ENCODE measurements at regions not wholly inside any gene's neighbourhood (a gene's known extent, or its start where the extent isn't known, plus 50 kb on each side); places are given as distances from the start of the nearest gene placed in this dataset.

DNA sequence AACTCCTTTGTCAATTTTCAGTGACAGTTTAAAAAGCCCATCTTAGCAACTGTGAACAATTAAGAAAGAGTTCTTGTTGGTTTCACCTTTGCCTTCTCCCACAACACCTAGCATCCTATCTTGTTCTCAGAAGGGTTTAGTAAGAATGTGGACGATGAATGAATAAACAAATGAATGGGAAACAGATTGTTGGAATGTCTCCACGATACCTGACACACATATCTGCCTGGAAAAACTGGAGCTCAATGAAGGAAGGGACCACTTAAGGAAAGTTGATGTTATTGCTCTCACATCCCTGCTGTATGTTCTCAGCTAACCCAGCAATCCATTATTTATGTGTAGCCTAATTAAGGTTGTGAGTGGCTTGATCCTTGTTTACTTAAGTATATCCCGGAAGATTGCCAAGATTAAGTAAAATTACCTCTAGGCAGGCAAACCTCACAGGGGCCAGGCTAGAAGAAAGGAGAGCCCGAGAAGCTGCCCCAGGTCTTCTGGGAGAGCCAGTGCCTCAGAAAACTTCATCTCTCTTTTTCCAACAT lies 286.4 kb downstream of the NXPE2 start:
- no peak overlapping the region for H3K4me3 ChIP-seq (ENCODE audit: low read depth, low read length)
- no peak overlapping the region for H3K27ac ChIP-seq
- H3K36me3 ChIP-seq = no peaks in the 10 kb centered on the region
- TF ChIP-seq, protein P1, sequence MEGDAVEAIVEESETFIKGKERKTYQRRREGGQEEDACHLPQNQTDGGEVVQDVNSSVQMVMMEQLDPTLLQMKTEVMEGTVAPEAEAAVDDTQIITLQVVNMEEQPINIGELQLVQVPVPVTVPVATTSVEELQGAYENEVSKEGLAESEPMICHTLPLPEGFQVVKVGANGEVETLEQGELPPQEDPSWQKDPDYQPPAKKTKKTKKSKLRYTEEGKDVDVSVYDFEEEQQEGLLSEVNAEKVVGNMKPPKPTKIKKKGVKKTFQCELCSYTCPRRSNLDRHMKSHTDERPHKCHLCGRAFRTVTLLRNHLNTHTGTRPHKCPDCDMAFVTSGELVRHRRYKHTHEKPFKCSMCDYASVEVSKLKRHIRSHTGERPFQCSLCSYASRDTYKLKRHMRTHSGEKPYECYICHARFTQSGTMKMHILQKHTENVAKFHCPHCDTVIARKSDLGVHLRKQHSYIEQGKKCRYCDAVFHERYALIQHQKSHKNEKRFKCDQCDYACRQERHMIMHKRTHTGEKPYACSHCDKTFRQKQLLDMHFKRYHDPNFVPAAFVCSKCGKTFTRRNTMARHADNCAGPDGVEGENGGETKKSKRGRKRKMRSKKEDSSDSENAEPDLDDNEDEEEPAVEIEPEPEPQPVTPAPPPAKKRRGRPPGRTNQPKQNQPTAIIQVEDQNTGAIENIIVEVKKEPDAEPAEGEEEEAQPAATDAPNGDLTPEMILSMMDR (IDR thresholded peaks at IDR 0.05; ENCODE audit: low read depth, low read length) = no peak
- H3K9me3 ChIP-seq (ENCODE audit: severe bottlenecking) = no peaks in the 10 kb centered on the region
- no peak for DNase-seq
- no peaks in the 10 kb centered on the region for H3K27me3 ChIP-seq (ENCODE audit: insufficient read depth, low read depth, severe bottlenecking)

DNA sequence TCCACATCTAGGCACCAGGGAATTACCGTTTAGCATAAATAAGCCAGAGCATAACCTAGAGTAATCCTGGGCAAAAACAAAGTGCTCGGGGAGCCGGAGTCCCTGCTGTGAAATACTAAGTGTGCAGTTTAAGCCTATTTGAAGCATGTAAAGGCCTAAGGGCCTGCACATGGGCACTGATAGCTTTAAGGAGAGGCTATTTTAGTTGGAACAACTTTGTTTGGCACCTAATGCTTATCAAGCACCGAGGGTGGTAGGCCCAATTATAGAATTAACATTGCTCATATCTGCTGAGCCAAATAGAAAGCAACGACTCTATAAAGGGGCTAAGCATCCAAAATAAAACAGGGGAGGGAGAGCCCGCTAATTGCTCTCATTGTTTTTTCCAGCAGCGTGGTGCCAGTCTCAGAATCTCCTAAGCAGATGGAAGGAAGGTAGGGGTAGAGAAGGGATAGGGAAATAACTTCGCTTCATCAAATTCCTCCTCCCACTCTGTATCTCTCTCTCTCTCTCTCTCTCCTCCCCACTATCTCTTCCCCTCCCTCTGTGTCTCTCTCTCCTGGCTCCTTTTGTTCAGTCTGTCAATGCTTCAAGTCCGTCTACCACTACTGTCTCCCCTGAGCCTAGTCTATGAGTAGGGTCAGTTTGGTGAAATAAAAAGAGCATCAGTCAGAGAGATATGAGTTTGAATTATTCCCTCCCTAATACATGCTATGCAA lies 292.8 kb downstream of the NXPE2 start:
- Histone ChIP-seq H3K36me3 (no peaks in the 10 kb centered on the region), H3K27ac (no peak overlapping the region), H3K4me3 (ENCODE audit: low read depth, low read length) (no peak overlapping the region), H3K27me3 (ENCODE audit: insufficient read depth, low read depth, severe bottlenecking) (no peaks in the 10 kb centered on the region), H3K9me3 (ENCODE audit: severe bottlenecking) (no peaks in the 10 kb centered on the region)
- TF ChIP-seq, protein P1 (IDR thresholded peaks at IDR 0.05; ENCODE audit: low read depth, low read length) = no peak
- peak; percentile 26 for DNase-seq

DNA sequence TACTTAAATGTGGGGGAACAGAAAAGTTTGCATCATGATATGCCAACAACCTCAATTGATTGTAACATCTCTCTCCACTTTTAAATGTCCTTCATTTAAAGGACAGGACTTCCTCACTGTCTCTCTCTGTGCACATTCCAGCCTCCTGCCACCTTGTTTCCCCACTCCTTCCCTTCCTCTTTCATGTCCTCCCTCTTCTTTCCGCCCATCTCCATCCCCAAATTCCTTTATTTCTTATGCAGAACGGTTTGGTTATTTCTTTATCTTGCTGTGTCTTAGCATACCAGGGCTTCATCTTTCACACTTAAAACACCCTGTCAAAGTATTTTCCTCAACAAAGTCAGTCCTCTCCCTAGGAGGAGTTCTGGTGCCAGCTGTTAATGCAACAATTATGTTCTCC lies 293.8 kb downstream of the NXPE2 start:
- Histone ChIP-seq H3K36me3 (no peaks in the 10 kb centered on the region), H3K27me3 (ENCODE audit: insufficient read depth, low read depth, severe bottlenecking) (no peaks in the 10 kb centered on the region), H3K27ac (no peak overlapping the region), H3K9me3 (ENCODE audit: severe bottlenecking) (no peaks in the 10 kb centered on the region), H3K4me3 (ENCODE audit: low read depth, low read length) (no peak overlapping the region)
- TF ChIP-seq, protein P1 (IDR thresholded peaks at IDR 0.05; ENCODE audit: low read depth, low read length) = no peak
- no peak for DNase-seq

DNA sequence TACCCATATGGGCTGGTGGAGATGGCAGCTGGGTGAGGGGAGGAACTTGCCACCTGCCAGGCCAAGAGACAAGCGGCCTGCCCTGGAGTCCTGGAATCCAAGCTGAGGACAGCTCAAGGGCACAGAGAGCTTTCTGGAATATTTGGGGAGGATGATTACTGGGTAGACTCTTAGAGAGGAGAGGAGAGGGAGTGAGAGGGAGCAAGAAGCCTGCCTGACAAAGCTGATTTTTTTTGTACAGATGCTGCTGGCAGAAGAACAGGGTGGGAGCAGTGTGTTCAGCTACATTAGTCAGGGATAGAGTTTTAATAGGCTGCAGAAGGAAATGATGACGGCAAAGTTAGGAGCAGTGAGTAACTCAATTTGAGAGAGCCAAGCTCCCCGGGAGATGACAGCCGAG lies 299.3 kb downstream of the NXPE2 start:
- TF ChIP-seq, protein P1 (IDR thresholded peaks at IDR 0.05; ENCODE audit: low read depth, low read length) = no peak
- Histone ChIP-seq H3K9me3 (ENCODE audit: severe bottlenecking) (no peaks in the 10 kb centered on the region), H3K4me3 (ENCODE audit: low read depth, low read length) (no peak overlapping the region), H3K27me3 (ENCODE audit: insufficient read depth, low read depth, severe bottlenecking) (no peaks in the 10 kb centered on the region), H3K27ac (no peak overlapping the region), H3K36me3 (no peaks in the 10 kb centered on the region)
- DNase-seq = no peak

DNA sequence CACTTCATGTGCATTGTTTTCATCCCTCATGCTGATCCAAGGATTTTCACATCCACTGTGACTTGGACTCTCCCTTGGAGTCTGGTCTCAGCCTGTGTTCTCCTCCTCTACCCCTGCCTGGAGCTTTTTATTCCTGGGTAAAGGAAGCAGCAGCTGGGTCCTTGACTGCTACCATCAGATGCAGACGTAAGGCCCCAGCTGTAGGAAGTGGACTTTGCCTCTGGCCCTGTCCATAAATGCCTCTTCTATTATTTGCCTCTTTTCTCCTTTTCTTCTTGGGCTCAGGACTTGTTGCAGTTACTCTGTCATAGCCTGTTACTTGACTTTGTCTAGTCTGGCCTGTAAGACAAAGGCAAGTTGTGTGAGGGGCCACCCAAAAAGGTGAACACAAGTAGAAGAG lies 303.8 kb downstream of the NXPE2 start:
- TF ChIP-seq, protein P1 (IDR thresholded peaks at IDR 0.05; ENCODE audit: low read depth, low read length) = no peak
- no peak overlapping the region for H3K4me3 ChIP-seq (ENCODE audit: low read depth, low read length)

More for the DNA sequence above, 303.8 kb downstream of the NXPE2 start:
- no peaks in the 10 kb centered on the region for H3K9me3 ChIP-seq (ENCODE audit: severe bottlenecking)
- no peak for DNase-seq
- no peak overlapping the region for H3K27ac ChIP-seq
- H3K36me3 ChIP-seq = no peaks in the 10 kb centered on the region
- no peaks in the 10 kb centered on the region for H3K27me3 ChIP-seq (ENCODE audit: insufficient read depth, low read depth, severe bottlenecking)

Data from WERI-Rb-1 (cell line).